C4-2B (cell line): ENCODE measurements at regions not wholly inside any gene's neighbourhood (a gene's known extent, or its start where the extent isn't known, plus 50 kb on each side); places are given as distances from the start of the nearest gene placed in this dataset.

Experiments
- CTCF ChIP-seq: fragments of 450-650 bp; conservative IDR thresholded peaks from 2 replicates; pipeline ENCODE4 v1.5.1; 2017; ENCODE audit warnings: mild to moderate bottlenecking
- ZFX ChIP-seq: fragments of 450-650 bp; IDR thresholded peaks from 2 replicates; pipeline ENCODE4 v1.6.1; 2017

GRCh38 chr13:76043874-76044273 is 407.7 kb downstream of the LMO7 start:
- TF ChIP-seq CTCF (no peak), ZFX (no peak)
